K562 (cell line): ENCODE measurements at regions not wholly inside any gene's neighbourhood (a gene's known extent, or its start where the extent isn't known, plus 50 kb on each side); places are given as distances from the start of the nearest gene placed in this dataset.

Experiments
- ATAC-seq: fragments of 200-7000 bp; cut with Tn5 transposase; 3 replicates; pipeline ENCODE4 v1.9.1; 2020; ENCODE audit warnings: moderate library complexity
- BruUV-seq: library from RNA; stranded (reverse); fragments of 400-500 nt; replicated peaks from 2 replicates; lab custom pipeline; 2021; lab: Mats Ljungman, UMichigan
- CTCF ChIA-PET: fragments of 300-600 bp; formaldehyde crosslinking; extraction: SDS; loops from one replicate; lab custom pipeline; 2021; ENCODE audit warnings: low intra/inter-chr PET ratio; lab: Yijun Ruan, JAX
- POLR2A ChIA-PET: fragments of 300-600, 350-650 bp; sonication (Branson Sonifier 250); formaldehyde crosslinking; extraction: SDS; loops from one replicate; lab custom pipeline; 2021; ENCODE audit warnings: antibody characterized with exemption, inconsistent platforms; lab: Yijun Ruan, JAX
- DNase-seq, 4 experiments: peaks; one replicate each; pipeline versions ENCODE4 v3.0.0 to v3.0.0-alpha.2; 2011 to 2018; ENCODE audit warnings: low spot score in 3 of 4, mixed read lengths in 3 of 4; ENCODE audit errors: extremely low read depth in 1 of 4
- FAIRE-seq: peaks from 2 replicates; lab custom pipeline; 2011; peaks lifted over from hg19 to GRCh38; lab: Jason Lieb, UNC
- H2AFZ ChIP-seq: 2 replicates; pipeline ENCODE4 v1.6.0; 2011; ENCODE audit warnings: low read depth, low read length, control low read depth, inconsistent platforms
- H3K27ac ChIP-seq: fragments of 200-600 bp; 3 replicates; pipeline ENCODE4 v1.8.0; 2011; ENCODE audit warnings: low read depth, mild to moderate bottlenecking, control low read depth, inconsistent platforms, low read length, moderate library complexity, mixed read lengths; ENCODE audit errors: extremely low read depth
- H3K27me3 ChIP-seq, 2 experiments: fragments of 300-600 bp in 1 of 2; 2 replicates in 1 of 2; 3 replicates in 1 of 2; pipeline versions ENCODE4 v1.6.0 to v1.8.0; 2011; ENCODE audit warnings: inconsistent platforms in 2 of 2, low read length in 2 of 2, mild to moderate bottlenecking in 1 of 2, mixed read lengths in 1 of 2, moderate library complexity in 1 of 2; ENCODE audit not compliant: control insufficient read depth in 2 of 2, insufficient read depth in 2 of 2
- H3K36me3 ChIP-seq: fragments of 300-600 bp; 3 replicates; pipeline ENCODE4 v1.8.0; 2011; ENCODE audit warnings: mild to moderate bottlenecking, low read length, inconsistent platforms; ENCODE audit not compliant: control insufficient read depth, insufficient read depth
- H3K4me1 ChIP-seq, 2 experiments: fragments of 200-600 bp in 1 of 2; replicated peaks in 1 of 2; 2 replicates in 1 of 2; 3 replicates in 1 of 2; pipeline versions ENCODE4 v1.5.1 to v1.8.0; 2011; ENCODE audit warnings: inconsistent platforms in 2 of 2, low read length in 2 of 2, mild to moderate bottlenecking in 1 of 2, mixed read lengths in 1 of 2, moderate library complexity in 1 of 2; ENCODE audit not compliant: control insufficient read depth in 2 of 2, insufficient read depth in 2 of 2
- H3K4me2 ChIP-seq: 2 replicates; pipeline ENCODE4 v1.6.1; 2011; ENCODE audit warnings: low read length, control low read depth, inconsistent platforms, mixed read lengths; ENCODE audit not compliant: insufficient read depth
- H3K4me3 ChIP-seq: fragments of 200-600 bp; sonication (generic), shearing (Covaris generic); 2 replicates; pipeline ENCODE4 v1.5.1; 2016; ENCODE audit warnings: control low read depth, inconsistent platforms
- H3K79me2 ChIP-seq: fragments of 200-600 bp; 3 replicates; pipeline ENCODE4 v1.8.0; 2011; ENCODE audit warnings: low read length, inconsistent platforms; ENCODE audit not compliant: control insufficient read depth, insufficient read depth
- H3K9ac ChIP-seq, 2 experiments: 2 replicates each; pipeline versions ENCODE4 v1.6.0 to v1.6.1; 2011; ENCODE audit warnings: low read depth in 2 of 2, low read length in 2 of 2, control low read depth in 1 of 2, inconsistent platforms in 1 of 2, mild to moderate bottlenecking in 1 of 2, mixed read lengths in 1 of 2; ENCODE audit not compliant: insufficient read depth in 1 of 2
- H3K9me1 ChIP-seq: one replicate; pipeline ENCODE4 v1.6.0; 2011; ENCODE audit warnings: inconsistent platforms, mild to moderate bottlenecking, low read length, moderate library complexity; ENCODE audit not compliant: control insufficient read depth, insufficient read depth
- H3K9me3 ChIP-seq: replicated peaks from 2 replicates; pipeline ENCODE4 v1.5.1; 2011; ENCODE audit warnings: low read depth, low read length, inconsistent platforms; ENCODE audit not compliant: control insufficient read depth, insufficient read depth
- H4K20me1 ChIP-seq: replicated peaks from 2 replicates; pipeline ENCODE4 v1.6.1; 2011; ENCODE audit warnings: low read length, inconsistent platforms, mixed read lengths; ENCODE audit not compliant: control insufficient read depth, insufficient read depth
- CTCF ChIP-seq, 3 experiments: IDR thresholded peaks in 2 of 3; conservative IDR thresholded peaks in 1 of 3; 2 replicates each; pipeline ENCODE4 v1.5.1; 2011 to 2012; ENCODE audit warnings: low read length in 3 of 3, mild to moderate bottlenecking in 3 of 3, control low read depth in 2 of 3, improper control_type of control experiment in 1 of 3, inconsistent platforms in 1 of 3, low read depth in 1 of 3, mixed read lengths in 1 of 3, moderate library complexity in 1 of 3; ENCODE audit not compliant: insufficient read depth in 2 of 3
- FOXA1 ChIP-seq: fragments of 450-650 bp; IDR thresholded peaks from 2 replicates; pipeline ENCODE4 v1.6.1; 2016; ENCODE audit warnings: mild to moderate bottlenecking, borderline replicate concordance
- WGBS: fragments of 100-300 bp; shearing (Covaris generic); methylation state at CpG from one replicate; pipeline ENCODE4 v1.1.6; 2016; ENCODE audit warnings: low coverage, mixed read lengths; ENCODE audit not compliant: insufficient coverage; ENCODE audit errors: missing lambda C conversion rate; 5-methylcytosine and 5-hydroxymethylcytosine counted together
- in situ Hi-C: fragments of 300-500 bp; cut with MboI; formaldehyde crosslinking; loops from 4 replicates; pipeline ENCODE4 v1.15.0; 2018; ENCODE audit warnings: inconsistent platforms, mixed read lengths
- intact Hi-C: fragments of 100-400 bp; cut with micrococcal nuclease; formaldehyde crosslinking; loops from 2 replicates; pipeline ENCODE4 v1.14.2; 2022

DNA sequence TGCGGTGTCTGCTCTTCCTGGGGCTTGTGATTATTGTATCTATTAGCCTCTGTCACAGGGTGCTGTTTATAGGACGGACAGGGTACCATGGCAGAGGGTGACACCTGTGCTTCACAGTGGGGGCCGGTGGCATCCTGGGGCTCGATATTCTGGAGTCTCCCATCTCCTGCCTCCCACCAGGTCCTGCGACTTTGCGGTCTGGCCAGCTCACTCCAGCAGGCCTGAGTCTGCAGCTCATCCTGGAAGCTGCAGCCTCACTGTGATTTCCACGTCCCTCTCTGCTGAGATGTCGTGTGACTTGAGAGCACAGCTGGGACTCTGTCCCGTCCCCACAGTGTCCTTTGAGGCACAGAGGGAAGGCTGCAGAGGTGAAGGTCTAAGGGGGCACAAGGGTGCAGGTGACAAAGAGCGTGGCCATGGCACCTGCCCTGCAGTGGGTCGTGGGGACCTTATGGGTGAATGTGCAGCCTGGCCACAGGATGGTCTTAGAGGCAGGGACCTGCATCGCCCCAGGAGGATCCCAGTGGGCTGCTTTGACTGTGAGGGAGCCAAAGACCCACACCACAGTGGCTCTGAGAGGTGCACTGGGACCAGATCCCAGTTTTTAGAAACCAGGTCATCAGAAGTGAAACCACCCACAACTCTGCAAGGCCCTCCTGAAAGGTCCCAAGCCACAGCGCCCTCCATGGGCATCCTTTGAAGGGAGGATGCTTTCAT is 172.8 kb downstream of the KLF13 start:
- DNase-seq (no peak), FAIRE-seq (no peak), ATAC-seq (no peak)
- ChIA-PET POLR2A (interaction anchor here (0.8 kb wide), 1 partner anchor 17 kb away, joined by 3 read pairs; no protein-coding TSS in a partner anchor), CTCF (no interaction called here)
- H3K36me3 ChIP-seq, result no peaks in the 10 kb centered on the region
- H3K79me2 ChIP-seq, result no peaks in the 10 kb centered on the region
- TF ChIP-seq FOXA1 (no peak), CTCF (IDR thresholded peaks at IDR 0.05 in 2 of 3, conservative IDR thresholded peaks at IDR 0.05 in 1 of 3; ENCODE audit: insufficient read depth in 2 of 3, low read depth in 1 of 3, low read length in 3 of 3) (0 out of 6 replicates have a peak, but pooled peaks of 1 of the 3 experiments have one; percentile 11)
- H3K27me3 ChIP-seq, result peaks cover 0 to 26% of the 10 kb centered on the region in 2 experiments; a peak in 1 of 5 replicates
- H3K4me3 ChIP-seq, result no peak overlapping the region
- H3K9ac ChIP-seq, result no peak overlapping the region
- no peaks in the 10 kb centered on the region for H3K4me1 ChIP-seq
- H4K20me1 ChIP-seq, result no peaks in the 10 kb centered on the region
- WGBS, result 1% methylated on average over 13 of the region's 13 CpGs
- H3K27ac ChIP-seq, result no peak overlapping the region
- H3K9me1 ChIP-seq, result no peaks in the 10 kb centered on the region
- BruUV-seq, result no TSS peak
- H2AFZ ChIP-seq, result no peak overlapping the region
- in situ Hi-C loops (no loop called here), intact Hi-C loops (no loop called here)
- no peaks in the 10 kb centered on the region for H3K9me3 ChIP-seq
- H3K4me2 ChIP-seq, result no peak overlapping the region
